SU-DHL-6 (cell line): ENCODE measurements at regions not wholly inside any gene's neighbourhood (a gene's known extent, or its start where the extent isn't known, plus 50 kb on each side); places are given as distances from the start of the nearest gene placed in this dataset.

Experiments
- EZH2phosphoT487 ChIP-seq: fragments of 200-600 bp; sonication (generic), shearing (Covaris generic); conservative IDR thresholded peaks from 2 replicates; pipeline ENCODE4 v1.6.1; 2018; ENCODE audit warnings: mild to moderate bottlenecking, antibody characterized with exemption, low read length, moderate library complexity, mixed read lengths
- TF ChIP-seq, protein P1 (sequence below): fragments of 200-600 bp; sonication (generic); IDR thresholded peaks from one replicate; pipeline ENCODE4 v1.5.1; 2017; ENCODE audit warnings: antibody characterized with exemption, mild to moderate bottlenecking, low read length, moderate library complexity; ENCODE audit not compliant: insufficient read depth, poor library complexity, severe bottlenecking

DNA sequence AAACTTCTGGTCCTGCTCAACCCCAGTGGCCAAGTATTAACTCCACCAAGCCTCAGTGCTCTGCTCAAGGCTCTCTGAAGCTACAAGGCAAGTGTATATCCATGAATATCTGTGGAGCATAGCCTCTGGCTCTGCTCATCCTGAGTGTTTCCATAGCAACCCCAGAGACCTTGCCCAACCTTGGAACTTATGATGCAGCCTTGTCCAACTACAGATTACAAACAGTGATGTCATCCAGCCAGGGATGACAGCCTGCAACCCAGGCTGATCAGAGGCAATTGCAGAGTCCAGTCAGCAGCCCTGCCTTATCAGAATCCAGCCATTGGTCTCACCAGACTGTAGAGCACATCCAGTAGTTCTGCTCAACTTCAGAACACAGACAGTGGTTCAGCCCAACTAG, 65.5 kb upstream of the SPACA1 start:
- TF ChIP-seq, protein P1, sequence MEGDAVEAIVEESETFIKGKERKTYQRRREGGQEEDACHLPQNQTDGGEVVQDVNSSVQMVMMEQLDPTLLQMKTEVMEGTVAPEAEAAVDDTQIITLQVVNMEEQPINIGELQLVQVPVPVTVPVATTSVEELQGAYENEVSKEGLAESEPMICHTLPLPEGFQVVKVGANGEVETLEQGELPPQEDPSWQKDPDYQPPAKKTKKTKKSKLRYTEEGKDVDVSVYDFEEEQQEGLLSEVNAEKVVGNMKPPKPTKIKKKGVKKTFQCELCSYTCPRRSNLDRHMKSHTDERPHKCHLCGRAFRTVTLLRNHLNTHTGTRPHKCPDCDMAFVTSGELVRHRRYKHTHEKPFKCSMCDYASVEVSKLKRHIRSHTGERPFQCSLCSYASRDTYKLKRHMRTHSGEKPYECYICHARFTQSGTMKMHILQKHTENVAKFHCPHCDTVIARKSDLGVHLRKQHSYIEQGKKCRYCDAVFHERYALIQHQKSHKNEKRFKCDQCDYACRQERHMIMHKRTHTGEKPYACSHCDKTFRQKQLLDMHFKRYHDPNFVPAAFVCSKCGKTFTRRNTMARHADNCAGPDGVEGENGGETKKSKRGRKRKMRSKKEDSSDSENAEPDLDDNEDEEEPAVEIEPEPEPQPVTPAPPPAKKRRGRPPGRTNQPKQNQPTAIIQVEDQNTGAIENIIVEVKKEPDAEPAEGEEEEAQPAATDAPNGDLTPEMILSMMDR: no peak
- no peak for TF ChIP-seq EZH2phosphoT487
